ENCODE measurements at regions not wholly inside any gene's neighbourhood (a gene's known extent, or its start where the extent isn't known, plus 50 kb on each side); places are given as distances from the start of the nearest gene placed in this dataset.

DNA sequence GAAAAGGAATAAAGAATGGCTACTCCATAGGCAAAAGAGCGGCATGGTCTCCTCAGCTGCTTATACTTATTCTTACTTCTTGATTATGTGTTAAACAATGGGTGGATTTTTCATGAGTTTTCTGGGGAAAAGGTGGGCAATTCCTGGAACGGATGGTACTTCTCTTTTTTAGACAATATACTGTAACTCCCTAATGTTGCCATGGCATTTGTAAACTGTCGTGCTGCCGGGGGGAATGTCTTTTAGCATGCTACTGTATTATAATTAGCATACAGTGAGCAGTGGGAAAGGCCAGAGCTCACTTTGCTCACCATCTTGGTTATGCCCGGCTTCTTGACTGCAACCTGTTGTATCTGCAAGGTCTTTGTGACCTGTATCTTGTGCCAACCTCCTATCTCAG, 372.1 kb upstream of the AKR1E2 start:
- no peaks in the 10 kb centered on the region for H3K9me3 ChIP-seq
- no peak for DNase-seq
- no peaks in the 10 kb centered on the region for H3K4me1 ChIP-seq
- H3K4me3 ChIP-seq (ENCODE audit: low read depth, low read length), result no peak overlapping the region
- no peaks in the 10 kb centered on the region for H3K27me3 ChIP-seq
- TF ChIP-seq, protein P1, sequence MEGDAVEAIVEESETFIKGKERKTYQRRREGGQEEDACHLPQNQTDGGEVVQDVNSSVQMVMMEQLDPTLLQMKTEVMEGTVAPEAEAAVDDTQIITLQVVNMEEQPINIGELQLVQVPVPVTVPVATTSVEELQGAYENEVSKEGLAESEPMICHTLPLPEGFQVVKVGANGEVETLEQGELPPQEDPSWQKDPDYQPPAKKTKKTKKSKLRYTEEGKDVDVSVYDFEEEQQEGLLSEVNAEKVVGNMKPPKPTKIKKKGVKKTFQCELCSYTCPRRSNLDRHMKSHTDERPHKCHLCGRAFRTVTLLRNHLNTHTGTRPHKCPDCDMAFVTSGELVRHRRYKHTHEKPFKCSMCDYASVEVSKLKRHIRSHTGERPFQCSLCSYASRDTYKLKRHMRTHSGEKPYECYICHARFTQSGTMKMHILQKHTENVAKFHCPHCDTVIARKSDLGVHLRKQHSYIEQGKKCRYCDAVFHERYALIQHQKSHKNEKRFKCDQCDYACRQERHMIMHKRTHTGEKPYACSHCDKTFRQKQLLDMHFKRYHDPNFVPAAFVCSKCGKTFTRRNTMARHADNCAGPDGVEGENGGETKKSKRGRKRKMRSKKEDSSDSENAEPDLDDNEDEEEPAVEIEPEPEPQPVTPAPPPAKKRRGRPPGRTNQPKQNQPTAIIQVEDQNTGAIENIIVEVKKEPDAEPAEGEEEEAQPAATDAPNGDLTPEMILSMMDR (IDR thresholded peaks at IDR 0.05; ENCODE audit: low read depth, low read length), result no peak
- no peaks in the 10 kb centered on the region for H3K36me3 ChIP-seq

DNA sequence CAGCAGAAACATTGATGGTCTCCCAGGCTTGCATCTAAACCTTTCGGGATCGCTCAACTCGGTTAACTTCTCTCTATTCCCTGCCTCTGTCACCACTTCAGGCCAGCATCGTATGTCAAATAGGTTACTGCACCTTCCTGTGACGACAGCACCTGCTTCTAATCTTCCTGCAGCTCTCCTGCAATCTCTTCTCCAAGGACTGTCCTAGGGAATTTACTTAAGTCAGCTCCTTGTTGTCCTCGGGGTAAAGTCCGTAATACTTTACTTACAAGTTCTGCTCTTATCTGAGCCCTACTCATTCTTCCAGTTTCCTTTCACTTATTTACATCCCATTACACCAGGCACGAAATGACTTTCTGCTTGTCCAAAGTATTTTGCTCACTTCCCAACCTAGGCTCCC, 372.7 kb upstream of the AKR1E2 start:
- Histone ChIP-seq H3K36me3 (no peaks in the 10 kb centered on the region), H3K4me3 (ENCODE audit: low read depth, low read length) (no peak overlapping the region), H3K27me3 (no peaks in the 10 kb centered on the region), H3K9me3 (no peaks in the 10 kb centered on the region), H3K4me1 (no peaks in the 10 kb centered on the region)
- DNase-seq, result no peak
- TF ChIP-seq, protein P1 (IDR thresholded peaks at IDR 0.05; ENCODE audit: low read depth, low read length), result no peak

DNA sequence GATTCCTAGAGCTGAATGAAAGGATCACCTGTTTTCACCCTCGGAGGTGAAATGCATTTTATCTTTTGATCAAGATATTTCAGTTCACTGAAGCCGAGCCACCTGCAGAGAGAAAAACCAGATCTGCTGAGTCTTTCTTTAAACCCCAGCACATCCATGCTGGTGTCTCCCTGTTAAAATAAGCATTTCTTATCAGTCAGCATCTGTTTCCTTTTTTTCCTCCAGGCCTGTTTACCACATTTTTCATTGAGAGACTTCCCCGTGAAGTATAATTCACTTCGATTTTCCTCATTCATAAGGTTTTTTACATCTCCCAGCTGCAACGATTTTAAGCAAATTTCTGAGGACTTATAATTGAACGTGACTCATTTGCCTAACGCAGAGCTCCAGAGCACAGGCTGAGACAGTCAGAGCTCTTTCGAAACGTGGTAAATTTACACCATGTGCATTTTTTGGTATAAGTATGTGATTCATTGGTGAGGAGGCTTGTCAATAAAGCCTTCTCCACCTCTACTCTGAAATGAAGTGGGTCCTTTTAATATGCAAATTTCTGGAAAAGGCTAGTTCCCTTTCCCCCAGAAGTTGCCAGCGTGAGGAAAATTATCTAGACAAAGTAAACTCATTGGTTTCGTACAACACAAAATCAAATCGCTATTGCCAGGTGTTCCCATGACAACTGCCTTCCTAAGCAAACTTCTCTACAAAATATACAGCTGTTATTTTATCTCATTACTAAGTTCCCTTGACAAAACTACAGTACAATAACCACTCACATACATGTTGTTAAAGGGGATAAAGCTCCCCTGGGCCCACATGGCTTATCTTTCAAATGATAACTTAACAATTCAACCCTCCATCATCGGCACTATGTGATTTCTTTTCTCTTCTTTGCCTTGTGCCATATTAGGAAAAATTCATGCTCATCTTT, 374.8 kb upstream of the AKR1E2 start:
- H3K4me1 ChIP-seq, result no peaks in the 10 kb centered on the region
- no peak overlapping the region for H3K4me3 ChIP-seq (ENCODE audit: low read depth, low read length)
- H3K36me3 ChIP-seq, result no peaks in the 10 kb centered on the region
- no peaks in the 10 kb centered on the region for H3K27me3 ChIP-seq
- no peaks in the 10 kb centered on the region for H3K9me3 ChIP-seq
- TF ChIP-seq, protein P1 (IDR thresholded peaks at IDR 0.05; ENCODE audit: low read depth, low read length), result no peak
- no peak for DNase-seq

DNA sequence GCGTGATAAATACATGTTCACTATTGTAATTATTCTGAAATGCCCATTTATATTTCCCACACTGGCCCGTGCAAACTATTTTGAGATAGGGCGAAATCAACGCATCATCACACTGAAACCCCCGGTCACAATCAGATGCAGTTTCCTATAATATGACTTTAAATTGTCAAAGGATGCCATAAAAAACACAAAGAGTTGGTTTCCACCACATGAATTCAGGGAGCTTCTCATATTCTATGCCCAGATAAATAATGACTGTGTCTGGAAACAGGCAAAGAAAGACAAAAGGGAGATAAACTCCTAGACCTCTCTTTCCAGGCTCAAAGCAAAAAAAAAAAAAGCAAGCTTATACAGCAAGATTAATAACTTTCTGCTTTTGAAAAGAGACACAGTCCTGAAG, 375.8 kb upstream of the AKR1E2 start:
- H3K27me3 ChIP-seq, result no peaks in the 10 kb centered on the region

DNA sequence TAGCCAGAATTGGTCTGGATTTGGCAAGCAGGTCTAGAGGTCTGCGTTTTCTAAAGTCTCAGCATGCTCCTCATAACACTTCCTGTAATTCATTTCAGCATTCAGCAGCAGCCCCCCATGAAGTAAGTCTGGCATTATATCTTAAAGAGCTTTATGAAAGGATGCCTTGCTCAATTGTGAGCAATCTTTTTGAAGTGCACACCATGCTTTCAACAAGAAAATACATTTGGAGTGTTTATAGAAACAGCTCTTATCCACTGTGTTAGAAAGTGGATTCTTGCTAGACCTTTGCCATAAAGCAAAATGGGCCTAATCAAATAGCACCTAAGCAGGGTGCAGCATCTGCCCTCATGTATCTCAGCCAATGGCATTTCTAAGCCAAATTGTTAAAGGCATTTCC, 378.0 kb upstream of the AKR1E2 start:
- Histone ChIP-seq H3K4me1 (no peaks in the 10 kb centered on the region), H3K4me3 (ENCODE audit: low read depth, low read length) (no peak overlapping the region), H3K27me3 (no peaks in the 10 kb centered on the region), H3K36me3 (no peaks in the 10 kb centered on the region), H3K9me3 (no peaks in the 10 kb centered on the region)
- no peak for DNase-seq
- TF ChIP-seq, protein P1 (IDR thresholded peaks at IDR 0.05; ENCODE audit: low read depth, low read length), result no peak

More for the DNA sequence above, 375.8 kb upstream of the AKR1E2 start:
- Histone ChIP-seq H3K9me3 (no peaks in the 10 kb centered on the region), H3K4me1 (no peaks in the 10 kb centered on the region), H3K36me3 (no peaks in the 10 kb centered on the region), H3K4me3 (ENCODE audit: low read depth, low read length) (no peak overlapping the region)
- no peak for DNase-seq
- TF ChIP-seq, protein P1 (IDR thresholded peaks at IDR 0.05; ENCODE audit: low read depth, low read length), result no peak

DNA sequence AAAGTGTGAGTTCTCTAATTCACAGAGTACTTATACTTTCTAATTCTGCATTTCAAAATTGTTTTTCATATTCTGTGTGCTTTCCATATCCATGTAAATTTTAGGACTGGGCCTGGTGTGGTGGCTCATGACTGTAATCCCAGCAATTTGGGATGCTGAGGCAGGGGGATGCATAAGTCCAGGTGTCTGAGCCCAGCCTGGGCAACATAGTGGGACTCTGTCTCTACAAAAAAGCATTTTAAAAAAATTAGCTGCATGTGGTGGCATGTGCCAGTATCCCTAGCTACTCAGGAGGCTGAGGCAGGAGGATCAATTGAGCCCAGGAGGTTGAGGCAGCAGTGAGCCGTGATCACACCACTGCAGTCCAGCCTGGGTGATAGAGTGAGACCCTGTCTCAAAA, 382.6 kb upstream of the AKR1E2 start:
- no peak for DNase-seq
- Histone ChIP-seq H3K36me3 (no peaks in the 10 kb centered on the region), H3K4me1 (no peaks in the 10 kb centered on the region), H3K27me3 (no peaks in the 10 kb centered on the region), H3K4me3 (ENCODE audit: low read depth, low read length) (no peak overlapping the region), H3K9me3 (no peaks in the 10 kb centered on the region)
- TF ChIP-seq, protein P1 (IDR thresholded peaks at IDR 0.05; ENCODE audit: low read depth, low read length), result no peak
